K562 (cell line): ENCODE measurements at regions not wholly inside any gene's neighbourhood (a gene's known extent, or its start where the extent isn't known, plus 50 kb on each side); places are given as distances from the start of the nearest gene placed in this dataset.

ENCODE experiments used
- ATAC-seq: fragments of 200-7000 bp; cut with Tn5 transposase; 3 replicates; pipeline ENCODE4 v1.9.1; 2020; ENCODE audit warnings: moderate library complexity
- BruUV-seq: library from RNA; stranded (reverse); fragments of 400-500 nt; replicated peaks from 2 replicates; lab custom pipeline; 2021; lab: Mats Ljungman, UMichigan
- CTCF ChIA-PET: fragments of 300-600 bp; formaldehyde crosslinking; extraction: SDS; loops from one replicate; lab custom pipeline; 2021; ENCODE audit warnings: low intra/inter-chr PET ratio; lab: Yijun Ruan, JAX
- POLR2A ChIA-PET: fragments of 300-600, 350-650 bp; sonication (Branson Sonifier 250); formaldehyde crosslinking; extraction: SDS; loops from one replicate; lab custom pipeline; 2021; ENCODE audit warnings: antibody characterized with exemption, inconsistent platforms; lab: Yijun Ruan, JAX
- DNase-seq, 4 experiments: peaks; one replicate each; pipeline versions ENCODE4 v3.0.0 to v3.0.0-alpha.2; 2011 to 2018; ENCODE audit warnings: low spot score in 3 of 4, mixed read lengths in 3 of 4; ENCODE audit errors: extremely low read depth in 1 of 4
- FAIRE-seq: peaks from 2 replicates; lab custom pipeline; 2011; peaks lifted over from hg19 to GRCh38; lab: Jason Lieb, UNC
- H2AFZ ChIP-seq: 2 replicates; pipeline ENCODE4 v1.6.0; 2011; ENCODE audit warnings: low read depth, low read length, control low read depth, inconsistent platforms
- H3K27ac ChIP-seq: fragments of 200-600 bp; 3 replicates; pipeline ENCODE4 v1.8.0; 2011; ENCODE audit warnings: low read depth, mild to moderate bottlenecking, control low read depth, inconsistent platforms, low read length, moderate library complexity, mixed read lengths; ENCODE audit errors: extremely low read depth
- H3K27me3 ChIP-seq, 2 experiments: fragments of 300-600 bp in 1 of 2; 2 replicates in 1 of 2; 3 replicates in 1 of 2; pipeline versions ENCODE4 v1.6.0 to v1.8.0; 2011; ENCODE audit warnings: inconsistent platforms in 2 of 2, low read length in 2 of 2, mild to moderate bottlenecking in 1 of 2, mixed read lengths in 1 of 2, moderate library complexity in 1 of 2; ENCODE audit not compliant: control insufficient read depth in 2 of 2, insufficient read depth in 2 of 2
- H3K36me3 ChIP-seq: fragments of 300-600 bp; 3 replicates; pipeline ENCODE4 v1.8.0; 2011; ENCODE audit warnings: mild to moderate bottlenecking, low read length, inconsistent platforms; ENCODE audit not compliant: control insufficient read depth, insufficient read depth
- H3K4me1 ChIP-seq, 2 experiments: fragments of 200-600 bp in 1 of 2; replicated peaks in 1 of 2; 2 replicates in 1 of 2; 3 replicates in 1 of 2; pipeline versions ENCODE4 v1.5.1 to v1.8.0; 2011; ENCODE audit warnings: inconsistent platforms in 2 of 2, low read length in 2 of 2, mild to moderate bottlenecking in 1 of 2, mixed read lengths in 1 of 2, moderate library complexity in 1 of 2; ENCODE audit not compliant: control insufficient read depth in 2 of 2, insufficient read depth in 2 of 2
- H3K4me2 ChIP-seq: 2 replicates; pipeline ENCODE4 v1.6.1; 2011; ENCODE audit warnings: low read length, control low read depth, inconsistent platforms, mixed read lengths; ENCODE audit not compliant: insufficient read depth
- H3K4me3 ChIP-seq: fragments of 200-600 bp; sonication (generic), shearing (Covaris generic); 2 replicates; pipeline ENCODE4 v1.5.1; 2016; ENCODE audit warnings: control low read depth, inconsistent platforms
- H3K79me2 ChIP-seq: fragments of 200-600 bp; 3 replicates; pipeline ENCODE4 v1.8.0; 2011; ENCODE audit warnings: low read length, inconsistent platforms; ENCODE audit not compliant: control insufficient read depth, insufficient read depth
- H3K9ac ChIP-seq, 2 experiments: 2 replicates each; pipeline versions ENCODE4 v1.6.0 to v1.6.1; 2011; ENCODE audit warnings: low read depth in 2 of 2, low read length in 2 of 2, control low read depth in 1 of 2, inconsistent platforms in 1 of 2, mild to moderate bottlenecking in 1 of 2, mixed read lengths in 1 of 2; ENCODE audit not compliant: insufficient read depth in 1 of 2
- H3K9me1 ChIP-seq: one replicate; pipeline ENCODE4 v1.6.0; 2011; ENCODE audit warnings: inconsistent platforms, mild to moderate bottlenecking, low read length, moderate library complexity; ENCODE audit not compliant: control insufficient read depth, insufficient read depth
- H3K9me3 ChIP-seq: replicated peaks from 2 replicates; pipeline ENCODE4 v1.5.1; 2011; ENCODE audit warnings: low read depth, low read length, inconsistent platforms; ENCODE audit not compliant: control insufficient read depth, insufficient read depth
- H4K20me1 ChIP-seq: replicated peaks from 2 replicates; pipeline ENCODE4 v1.6.1; 2011; ENCODE audit warnings: low read length, inconsistent platforms, mixed read lengths; ENCODE audit not compliant: control insufficient read depth, insufficient read depth
- CBX3 ChIP-seq, 2 experiments: IDR thresholded peaks; 1 replicate in 1 of 2; 2 replicates in 1 of 2; pipeline ENCODE4 v1.6.1; 2012; ENCODE audit warnings: inconsistent platforms in 2 of 2, low read length in 2 of 2, borderline replicate concordance in 1 of 2, control low read depth in 1 of 2
- CXXC5 ChIP-seq: fragments of 250-450 bp; sonication (Bioruptor Pico); IDR thresholded peaks from 2 replicates; pipeline ENCODE4 v1.8.0; 2022; ENCODE audit warnings: inconsistent platforms, mild to moderate bottlenecking, moderate library complexity
- FOXK2 ChIP-seq, 2 experiments: fragments of 450-650 bp; IDR thresholded peaks in 1 of 2; conservative IDR thresholded peaks in 1 of 2; 2 replicates each; pipeline ENCODE4 v1.6.1; 2016; ENCODE audit warnings: low read depth in 2 of 2, mild to moderate bottlenecking in 1 of 2
- GMEB1 ChIP-seq: fragments of 250-450 bp; sonication (Bioruptor Pico); IDR thresholded peaks from 2 replicates; pipeline ENCODE4 v1.4.0; 2020; ENCODE audit warnings: mild to moderate bottlenecking
- MIER1 ChIP-seq: fragments of 450-650 bp; IDR thresholded peaks from 2 replicates; pipeline ENCODE4 v1.6.1; 2016; ENCODE audit warnings: antibody characterized with exemption, mild to moderate bottlenecking, low read depth
- PHF8 ChIP-seq: fragments of 200-600 bp; sonication (generic); IDR thresholded peaks from 2 replicates; pipeline ENCODE4 v1.6.1; 2012; ENCODE audit warnings: mixed run types, mild to moderate bottlenecking, inconsistent platforms, low read length, moderate library complexity, borderline replicate concordance
- TAF1 ChIP-seq: IDR thresholded peaks from 2 replicates; pipeline ENCODE4 v1.6.1; 2011; ENCODE audit warnings: mild to moderate bottlenecking, low read length, moderate library complexity; ENCODE audit not compliant: insufficient read depth, control insufficient read depth, severe bottlenecking; ENCODE audit errors: extremely low read depth
- TRIM25 ChIP-seq: fragments of 450-650 bp; IDR thresholded peaks from 2 replicates; pipeline ENCODE4 v1.7.0; 2016; ENCODE audit warnings: borderline replicate concordance
- ZFP36 ChIP-seq: fragments of 150-350 bp; IDR thresholded peaks from 2 replicates; pipeline ENCODE4 v1.6.1; 2018; ENCODE audit warnings: low read length, low read depth; ENCODE audit not compliant: partially characterized antibody
- ZSCAN32 ChIP-seq: fragments of 450-650 bp; formaldehyde crosslinking; IDR thresholded peaks from 2 replicates; pipeline ENCODE4 v1.4.0; 2020; ENCODE audit warnings: mild to moderate bottlenecking, moderate library complexity
- WGBS: fragments of 100-300 bp; shearing (Covaris generic); methylation state at CpG from one replicate; pipeline ENCODE4 v1.1.6; 2016; ENCODE audit warnings: low coverage, mixed read lengths; ENCODE audit not compliant: insufficient coverage; ENCODE audit errors: missing lambda C conversion rate; 5-methylcytosine and 5-hydroxymethylcytosine counted together
- in situ Hi-C: fragments of 300-500 bp; cut with MboI; formaldehyde crosslinking; loops from 4 replicates; pipeline ENCODE4 v1.15.0; 2018; ENCODE audit warnings: inconsistent platforms, mixed read lengths
- intact Hi-C: fragments of 100-400 bp; cut with micrococcal nuclease; formaldehyde crosslinking; loops from 2 replicates; pipeline ENCODE4 v1.14.2; 2022

- TF ChIP-seq GMEB1 (CRISPR knock-in tag) (no peak), CBX3 (IDR thresholded peaks at IDR 0.05; ENCODE audit: borderline replicate concordance in 1 of 2, low read length in 2 of 2) (no peak), MIER1 (peak; percentile 78; the same call in 1 of the 2 replicates), PHF8 (no peak)
Measured at GRCh38 chr10:130737621-130738020, 573.9 kb downstream of the TCERG1L start (continued).

- ChIA-PET CTCF (no interaction called here), POLR2A (no interaction called here)
- intact Hi-C loops, result no loop called here
- Histone ChIP-seq H3K27me3 (no peaks in the 10 kb centered on the region; a peak in 1 of 5 replicates), H3K36me3 (no peaks in the 10 kb centered on the region), H3K4me2 (no peak overlapping the region), H3K9me3 (no peaks in the 10 kb centered on the region), H3K9ac (no peak overlapping the region), H3K9me1 (no peaks in the 10 kb centered on the region), H3K4me3 (no peak overlapping the region), H3K79me2 (no peaks in the 10 kb centered on the region), H4K20me1 (no peaks in the 10 kb centered on the region), H2AFZ (no peak overlapping the region), H3K27ac (no peak overlapping the region), H3K4me1 (no peaks in the 10 kb centered on the region)
- FAIRE-seq (no peak), ATAC-seq (no peak), DNase-seq (no peak)
- WGBS, result 0% methylated on average over 6 of the region's 6 CpGs
- BruUV-seq, result no TSS peak
- in situ Hi-C loops, result no loop called here
- no peak for TF ChIP-seq ZSCAN32 (CRISPR knock-in tag)
- TF ChIP-seq TAF1, result no peak
- no peak for TF ChIP-seq CXXC5 (CRISPR knock-in tag)
- no peak for TF ChIP-seq FOXK2 (conservative IDR thresholded peaks at IDR 0.05 in 1 of 2, IDR thresholded peaks at IDR 0.05 in 1 of 2; ENCODE audit: low read depth in 2 of 2)
- no peak for TF ChIP-seq TRIM25
- TF ChIP-seq ZFP36, result no peak
Measured at GRCh38 chr10:130739016-130739756, 572.3 kb downstream of the TCERG1L start.
